ENCODE measurements at regions not wholly inside any gene's neighbourhood (a gene's known extent, or its start where the extent isn't known, plus 50 kb on each side); places are given as distances from the start of the nearest gene placed in this dataset. TPM values are rescaled to one million over a fixed set of nuclear protein-coding genes. Genes with fewer than 3 reads are reported as not detected.

DNA sequence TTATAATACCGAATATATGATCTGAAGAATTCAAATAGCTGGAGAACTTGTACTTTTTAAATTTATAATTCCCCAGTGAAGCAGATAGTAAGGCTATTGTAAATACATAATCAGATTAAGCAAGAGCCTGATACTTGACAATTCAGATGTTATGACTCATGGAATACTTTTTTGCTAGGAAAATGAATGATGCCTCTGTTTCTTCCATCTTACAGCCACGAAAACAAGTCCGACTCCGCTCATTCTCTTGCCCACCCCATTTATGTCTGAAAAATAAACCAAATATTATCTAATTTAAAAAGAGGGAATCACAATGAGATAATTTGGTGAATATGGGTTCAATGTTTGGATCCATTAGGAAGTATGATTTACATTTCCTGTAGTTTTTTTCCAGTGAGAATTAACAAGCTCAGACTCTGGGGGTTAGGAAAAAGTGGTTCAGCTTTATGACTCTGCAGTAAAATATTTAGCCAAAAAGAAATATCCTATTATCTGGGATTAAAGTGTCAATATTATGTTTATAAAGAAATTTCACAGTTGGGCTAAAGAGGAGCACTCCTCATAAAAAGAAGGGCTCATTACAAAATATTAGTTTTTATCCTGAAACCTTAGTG, 50.4 kb upstream of the DAB1 start:
- no peak overlapping the region for H3K4me2 ChIP-seq
- DNase-seq (ENCODE audit: low spot score): no peak
- H3K4me3 ChIP-seq: no peak overlapping the region
- H3F3A ChIP-seq (ENCODE audit: low read depth): no peaks in the 10 kb centered on the region
- no peak overlapping the region for H3K27ac ChIP-seq
- no peaks in the 10 kb centered on the region for H3K36me3 ChIP-seq
- no peak overlapping the region for H3K9ac ChIP-seq
- no peaks in the 10 kb centered on the region for H3K27me3 ChIP-seq
- no peak overlapping the region for H3K27ac Mint-ChIP-seq
- peaks cover 2% of the 10 kb centered on the region for H3K27me3 Mint-ChIP-seq (ENCODE audit: insufficient read depth, low read depth)
- no peaks in the 10 kb centered on the region for H3K36me3 Mint-ChIP-seq
- no peaks in the 10 kb centered on the region for H3K4me1 ChIP-seq
- H2AFZ ChIP-seq (replicated peaks): no peak overlapping the region
- H3K9me3 ChIP-seq (ENCODE audit: low read depth): no peaks in the 10 kb centered on the region
- TF ChIP-seq, protein P1, sequence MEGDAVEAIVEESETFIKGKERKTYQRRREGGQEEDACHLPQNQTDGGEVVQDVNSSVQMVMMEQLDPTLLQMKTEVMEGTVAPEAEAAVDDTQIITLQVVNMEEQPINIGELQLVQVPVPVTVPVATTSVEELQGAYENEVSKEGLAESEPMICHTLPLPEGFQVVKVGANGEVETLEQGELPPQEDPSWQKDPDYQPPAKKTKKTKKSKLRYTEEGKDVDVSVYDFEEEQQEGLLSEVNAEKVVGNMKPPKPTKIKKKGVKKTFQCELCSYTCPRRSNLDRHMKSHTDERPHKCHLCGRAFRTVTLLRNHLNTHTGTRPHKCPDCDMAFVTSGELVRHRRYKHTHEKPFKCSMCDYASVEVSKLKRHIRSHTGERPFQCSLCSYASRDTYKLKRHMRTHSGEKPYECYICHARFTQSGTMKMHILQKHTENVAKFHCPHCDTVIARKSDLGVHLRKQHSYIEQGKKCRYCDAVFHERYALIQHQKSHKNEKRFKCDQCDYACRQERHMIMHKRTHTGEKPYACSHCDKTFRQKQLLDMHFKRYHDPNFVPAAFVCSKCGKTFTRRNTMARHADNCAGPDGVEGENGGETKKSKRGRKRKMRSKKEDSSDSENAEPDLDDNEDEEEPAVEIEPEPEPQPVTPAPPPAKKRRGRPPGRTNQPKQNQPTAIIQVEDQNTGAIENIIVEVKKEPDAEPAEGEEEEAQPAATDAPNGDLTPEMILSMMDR (IDR thresholded peaks at IDR 0.05): no peak
- TF ChIP-seq EZH2phosphoT487 (IDR thresholded peaks at IDR 0.05): no peak
- TF ChIP-seq EZH2 (IDR thresholded peaks at IDR 0.05): no peak
- peaks cover 4% of the 10 kb centered on the region for H3K9me3 Mint-ChIP-seq
- no peaks in the 10 kb centered on the region for H3K4me1 Mint-ChIP-seq
- H3K79me2 ChIP-seq (ENCODE audit: low read depth): no peaks in the 10 kb centered on the region
- H3K4me3 Mint-ChIP-seq: no peak overlapping the region
- H4K20me1 ChIP-seq (ENCODE audit: low read depth): no peaks in the 10 kb centered on the region

Small RNAs in the stretch of these regions (small RNA-seq; reads per million reads assigned to genes)
- gene AL445193.1: not detected

Measured in neural progenitor cell (in vitro differentiated cells).